ENCODE measurements at regions not wholly inside any gene's neighbourhood (a gene's known extent, or its start where the extent isn't known, plus 50 kb on each side); places are given as distances from the start of the nearest gene placed in this dataset.

GRCh38 chr12:87883806-87884205 is 145.4 kb downstream of the C12orf50 start:
- Histone ChIP-seq H3K36me3 (ENCODE audit: control insufficient read depth in 2 of 2, insufficient read depth in 1 of 2, low read length in 2 of 2) (no peaks in the 10 kb centered on the region), H3K4me1 (ENCODE audit: control insufficient read depth, insufficient read depth, low read length) (no peaks in the 10 kb centered on the region), H3K4me3 (ENCODE audit: low read depth, low read length) (no peak overlapping the region), H3K9me3 (ENCODE audit: control insufficient read depth, insufficient read depth, low read depth, low read length) (no peaks in the 10 kb centered on the region), H3K27ac (ENCODE audit: extremely low read depth, low read depth, low read length) (no peak overlapping the region)
- CTCF ChIA-PET: interaction anchor here (1.2 kb wide), 1 partner anchor 19 kb away, joined by 4 read pairs; no protein-coding TSS in a partner anchor
- POLR2A ChIA-PET: no interaction called here
- TF ChIP-seq ZNF2 (tag by site-specific recombination; IDR thresholded peaks at IDR 0.05) (no peak), MYNN (tag by site-specific recombination; IDR thresholded peaks at IDR 0.05; ENCODE audit: borderline replicate concordance) (no peak), ZNF416 (tag by site-specific recombination; IDR thresholded peaks at IDR 0.05) (no peak), ZSCAN23 (tag by site-specific recombination; IDR thresholded peaks at IDR 0.05) (no peak), ZNF571 (tag by site-specific recombination; IDR thresholded peaks at IDR 0.05) (no peak), ZBTB11 (tag by site-specific recombination; conservative IDR thresholded peaks at IDR 0.05; ENCODE audit: low read depth) (no peak), ZNF24 (tag by site-specific recombination; IDR thresholded peaks at IDR 0.05) (no peak), ZEB2 (tag by site-specific recombination; IDR thresholded peaks at IDR 0.05) (no peak), ZNF140 (tag by site-specific recombination; IDR thresholded peaks at IDR 0.05) (no peak), SCRT2 (tag by site-specific recombination; IDR thresholded peaks at IDR 0.05) (no peak), ZNF76 (tag by site-specific recombination; IDR thresholded peaks at IDR 0.05; ENCODE audit: borderline replicate concordance, low read depth) (no peak), KLF10 (tag by site-specific recombination; IDR thresholded peaks at IDR 0.05) (no peak), HOXC10 (CRISPR knock-in tag; IDR thresholded peaks at IDR 0.05) (no peak)

- no peaks in the 10 kb centered on the region for H3K9me3 ChIP-seq (ENCODE audit: control insufficient read depth, insufficient read depth, low read depth, low read length)
- H3K27ac ChIP-seq (ENCODE audit: extremely low read depth, low read depth, low read length): no peak overlapping the region
- POLR2A ChIA-PET: no interaction called here
- no peaks in the 10 kb centered on the region for H3K36me3 ChIP-seq (ENCODE audit: control insufficient read depth in 2 of 2, insufficient read depth in 1 of 2, low read length in 2 of 2)
- H3K4me3 ChIP-seq (ENCODE audit: low read depth, low read length): no peak overlapping the region
- no peak for TF ChIP-seq SP2 (tag by site-specific recombination; IDR thresholded peaks at IDR 0.05)
- TF ChIP-seq ZNF426 (tag by site-specific recombination; IDR thresholded peaks at IDR 0.05): no peak
- TF ChIP-seq ZBTB48 (tag by site-specific recombination; IDR thresholded peaks at IDR 0.05): no peak
- no peak for TF ChIP-seq ZNF223 (tag by site-specific recombination; IDR thresholded peaks at IDR 0.05)
- no peak for TF ChIP-seq ZNF529 (tag by site-specific recombination; IDR thresholded peaks at IDR 0.05; ENCODE audit: insufficient replicate concordance)
- TF ChIP-seq KLF17 (tag by site-specific recombination; IDR thresholded peaks at IDR 0.05): no peak
- no peak for TF ChIP-seq ZNF600 (tag by site-specific recombination; IDR thresholded peaks at IDR 0.05)
- TF ChIP-seq ZNF747 (tag by site-specific recombination; IDR thresholded peaks at IDR 0.05): no peak
- no peak for TF ChIP-seq ZNF704 (tag by site-specific recombination; IDR thresholded peaks at IDR 0.05)
- TF ChIP-seq ZNF621 (tag by site-specific recombination; IDR thresholded peaks at IDR 0.05): no peak
- CTCF ChIA-PET: no interaction called here
- H3K4me1 ChIP-seq (ENCODE audit: control insufficient read depth, insufficient read depth, low read length): no peaks in the 10 kb centered on the region
Observed at GRCh38 chr12:87879141-87879540, 150.1 kb downstream of the C12orf50 start.
